ENCODE measurements at regions not wholly inside any gene's neighbourhood (a gene's known extent, or its start where the extent isn't known, plus 50 kb on each side); places are given as distances from the start of the nearest gene placed in this dataset.

DNA sequence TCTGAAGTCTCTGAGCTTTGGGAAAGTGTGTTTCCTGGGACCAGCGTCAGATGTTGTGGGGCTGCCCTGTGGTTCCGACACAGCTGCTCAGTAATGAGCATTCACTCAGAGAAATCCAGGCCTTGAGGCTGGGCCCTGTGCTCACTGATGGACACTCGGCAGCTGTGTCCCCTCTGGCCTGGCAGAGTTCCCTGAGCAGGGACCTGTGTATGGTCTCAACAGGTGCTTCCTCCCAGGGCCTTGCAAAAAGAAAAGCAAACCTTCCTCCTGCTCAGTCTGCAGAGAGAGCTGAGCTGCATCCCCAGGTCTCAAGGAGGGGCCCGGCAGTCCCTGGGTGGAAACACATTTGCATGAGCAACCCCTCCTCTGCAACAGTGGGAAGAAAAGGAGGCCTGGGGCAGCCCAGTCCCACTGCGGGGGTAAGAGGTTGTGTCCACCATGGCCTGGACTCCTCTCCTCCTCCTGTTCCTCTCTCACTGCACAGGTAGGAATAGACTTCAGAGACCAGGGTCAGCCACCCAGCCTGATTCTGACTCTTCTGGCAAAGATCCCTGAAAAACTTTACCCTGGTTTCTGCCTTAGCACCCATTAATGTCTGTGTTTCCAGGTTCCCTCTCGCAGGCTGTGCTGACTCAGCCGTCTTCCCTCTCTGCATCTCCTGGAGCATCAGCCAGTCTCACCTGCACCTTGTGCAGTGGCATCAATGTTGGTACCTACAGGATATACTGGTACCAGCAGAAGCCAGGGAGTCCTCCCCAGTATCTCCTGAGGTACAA is 131.2 kb downstream of the VPREB1 start:
- Histone ChIP-seq H3K27me3 (ENCODE audit: insufficient read depth, low read length) (peaks cover 78% of the 10 kb centered on the region), H2BK12ac (ENCODE audit: insufficient read length, low read depth, low read length) (no peak overlapping the region), H3K4ac (ENCODE audit: low read depth, low read length) (no peak overlapping the region), H4K20me1 (ENCODE audit: control insufficient read depth, insufficient read depth, insufficient read length) (no peaks in the 10 kb centered on the region), H3K4me2 (ENCODE audit: insufficient read depth, insufficient read length, low read length) (no peak overlapping the region), H3K27ac (ENCODE audit: insufficient read length, low read depth, low read length) (no peak overlapping the region), H2BK120ac (ENCODE audit: low read depth, low read length, poor library complexity, severe bottlenecking) (no peak overlapping the region), H3K4me1 (ENCODE audit: insufficient read depth, low read length) (no peaks in the 10 kb centered on the region), H3K9ac (ENCODE audit: extremely low read depth, insufficient read length, low read length) (no peak overlapping the region), H3K23ac (ENCODE audit: insufficient read length, low read depth, low read length) (no peak overlapping the region), H4K91ac (ENCODE audit: insufficient read length, low read depth, low read length) (no peak overlapping the region), H2BK15ac (ENCODE audit: low read depth, low read length) (no peak overlapping the region), H2BK20ac (ENCODE audit: low read depth, low read length, poor library complexity, severe bottlenecking) (no peak overlapping the region), H3K18ac (ENCODE audit: insufficient read length, low read depth, low read length) (no peak overlapping the region), H3K9me3 (ENCODE audit: control insufficient read depth, low read depth, low read length) (no peaks in the 10 kb centered on the region), H3K23me2 (ENCODE audit: insufficient read length, low read depth, low read length, poor library complexity, severe bottlenecking) (no peaks in the 10 kb centered on the region), H3K79me2 (ENCODE audit: insufficient read depth, low read length) (no peaks in the 10 kb centered on the region), H3K56ac (ENCODE audit: insufficient read length, low read depth, low read length) (no peak overlapping the region), H3K79me1 (ENCODE audit: insufficient read depth, low read depth, low read length, poor library complexity, severe bottlenecking) (no peaks in the 10 kb centered on the region), H3T11ph (ENCODE audit: low read length) (no peak overlapping the region), H4K5ac (ENCODE audit: insufficient read length, low read depth, low read length) (no peak overlapping the region), H2BK5ac (ENCODE audit: insufficient read length, low read length) (no peak overlapping the region), H3K14ac (ENCODE audit: insufficient read depth, low read length) (no peak overlapping the region; the same call in 1 of the 2 replicates), H2AK5ac (ENCODE audit: insufficient read length, low read length) (no peak overlapping the region), H4K8ac (replicated peaks; ENCODE audit: insufficient read length, low read depth, low read length) (no peak overlapping the region), H2AFZ (ENCODE audit: low read length) (no peak overlapping the region)
- Mint-ChIP-seq H3K4me1 (peaks cover 0 to 9% of the 10 kb centered on the region in 2 experiments; a peak in 2 of 4 replicates), H3K9me3 (no peaks in the 10 kb centered on the region; a peak in 1 of 5 replicates), H3K27me3 (ENCODE audit: low read depth) (peaks cover 100% of the 10 kb centered on the region), H3K36me3 (ENCODE audit: insufficient read depth in 1 of 3, low read depth in 3 of 3) (no peaks in the 10 kb centered on the region), H3K27ac (no peak overlapping the region; a peak in 1 of 7 replicates), H3K4me3 (no peak overlapping the region)
- no peak for TF ChIP-seq CTCF (conservative IDR thresholded peaks at IDR 0.05)
- WGBS (ENCODE audit: extremely low coverage, insufficient read length, low lambda C conversion rate), result no CpG with 5 or more reads among the region's 7 CpGs
- DNase-seq, result no peak
